DMS153 (cell line): ENCODE measurements at regions not wholly inside any gene's neighbourhood (a gene's known extent, or its start where the extent isn't known, plus 50 kb on each side); places are given as distances from the start of the nearest gene placed in this dataset.

Experiments
- DNase-seq: peaks from one replicate; lab custom pipeline; 2025; lab: John Stamatoyannopoulos, UW

- DNase-seq: no peak
These were observed 188.9 kb downstream of the TTLL2 start for GRCh38 chr6:167513778-167514177.

GRCh38 chr6:167514524-167514923 is 189.6 kb downstream of the TTLL2 start:
- DNase-seq: no peak

- no peak for DNase-seq
These were observed 191.1 kb downstream of the TTLL2 start for GRCh38 chr6:167515873-167516507.

GRCh38 chr6:167517254-167517916 is 192.5 kb downstream of the TTLL2 start:
- no peak for DNase-seq

GRCh38 chr6:167523426-167523825 is 198.5 kb downstream of the TTLL2 start:
- DNase-seq: no peak

GRCh38 chr6:167524261-167525111 is 199.6 kb downstream of the TTLL2 start:
- DNase-seq: no peak

GRCh38 chr6:167525774-167526173 is 200.9 kb downstream of the TTLL2 start:
- no peak for DNase-seq

- DNase-seq: no peak
These were observed 201.8 kb downstream of the TTLL2 start for GRCh38 chr6:167526465-167527368.

- DNase-seq: no peak
These were observed 203.4 kb downstream of the TTLL2 start for GRCh38 chr6:167528239-167528638.

- DNase-seq: no peak
These were observed 204.1 kb downstream of the TTLL2 start for GRCh38 chr6:167528976-167529375.

- DNase-seq: no peak
These were observed 204.8 kb downstream of the TTLL2 start for GRCh38 chr6:167529444-167530335.

GRCh38 chr6:167530951-167531350 is 206.1 kb downstream of the TTLL2 start:
- no peak for DNase-seq

GRCh38 chr6:167532410-167533288 is 207.8 kb downstream of the TTLL2 start:
- no peak for DNase-seq

GRCh38 chr6:167533851-167534250 is 209.0 kb downstream of the TTLL2 start:
- DNase-seq: no peak

- no peak for DNase-seq
These were observed 212.9 kb downstream of the TTLL2 start for GRCh38 chr6:167537816-167538215.

- DNase-seq: no peak
These were observed 213.9 kb downstream of the TTLL2 start for GRCh38 chr6:167538746-167539145.

- DNase-seq: no peak
These were observed 215.9 kb downstream of the TTLL2 start for GRCh38 chr6:167540796-167541195.

GRCh38 chr6:167541544-167541943 is 216.7 kb downstream of the TTLL2 start:
- no peak for DNase-seq

- no peak for DNase-seq
These were observed 219.0 kb downstream of the TTLL2 start for GRCh38 chr6:167543602-167544497.
